ENCODE measurements at regions not wholly inside any gene's neighbourhood (a gene's known extent, or its start where the extent isn't known, plus 50 kb on each side); places are given as distances from the start of the nearest gene placed in this dataset.

GRCh38 chr3:2036076-2036475 lies 62.6 kb upstream of the CNTN4 start:
- no peak for DNase-seq (ENCODE audit: low spot score in 2 of 2)
- no peak for FAIRE-seq

- DNase-seq (ENCODE audit: low spot score in 2 of 2): no peak
- no peak for FAIRE-seq
Observed at GRCh38 chr3:2041931-2042330, 56.7 kb upstream of the CNTN4 start.

All from frontal cortex (tissue), 3 donors.